CD14-positive monocyte (primary cell): ENCODE measurements at regions not wholly inside any gene's neighbourhood (a gene's known extent, or its start where the extent isn't known, plus 50 kb on each side); places are given as distances from the start of the nearest gene placed in this dataset.

Experiments used
- DNase-seq, 3 donors: peaks; one replicate each; pipeline ENCODE4 v3.0.0-alpha.2; 2011 to 2022
- H2AFZ ChIP-seq: 2 replicates; pipeline ENCODE4 v1.6.0; 2012; ENCODE audit warnings: mild to moderate bottlenecking, low read depth, low read length, inconsistent platforms; ENCODE audit not compliant: insufficient read depth, poor library complexity, severe bottlenecking
- H3K27ac ChIP-seq, 2 donors: 1 replicate in 1 of 2; 2 replicates in 1 of 2; pipeline ENCODE4 v1.5.1; 2012 to 2013; ENCODE audit warnings: low read length in 2 of 2, control low read depth in 1 of 2, inconsistent platforms in 1 of 2, low read depth in 1 of 2, mild to moderate bottlenecking in 1 of 2
- H3K27me3 ChIP-seq, 2 donors: one replicate each; pipeline versions ENCODE4 v1.6.0 to v1.6.1; 2011 to 2013; ENCODE audit warnings: low read length in 2 of 2; ENCODE audit not compliant: control insufficient read depth in 2 of 2, insufficient read depth in 2 of 2
- H3K36me3 ChIP-seq, 2 donors: replicated peaks in 1 of 2; 1 replicate in 1 of 2; 2 replicates in 1 of 2; pipeline versions ENCODE4 v1.5.1 to v1.6.1; 2012 to 2013; ENCODE audit warnings: low read length in 2 of 2, control low read depth in 1 of 2, inconsistent platforms in 1 of 2, mild to moderate bottlenecking in 1 of 2; ENCODE audit not compliant: insufficient read depth in 2 of 2, control insufficient read depth in 1 of 2
- H3K4me1 ChIP-seq, 2 donors: 1 replicate in 1 of 2; 2 replicates in 1 of 2; pipeline versions ENCODE4 v1.5.1 to v1.6.1; 2012 to 2013; ENCODE audit warnings: low read length in 2 of 2, control low read depth in 1 of 2, inconsistent platforms in 1 of 2, mild to moderate bottlenecking in 1 of 2, moderate library complexity in 1 of 2; ENCODE audit not compliant: insufficient read depth in 2 of 2, control insufficient read depth in 1 of 2
- H3K4me2 ChIP-seq: replicated peaks from 2 replicates; pipeline ENCODE3; 2012; ENCODE audit warnings: low read length, moderate library complexity, mild to moderate bottlenecking; ENCODE audit not compliant: poor library complexity, severe bottlenecking; ENCODE audit errors: extremely low read depth
- H3K4me3 ChIP-seq, 3 experiments: fragments of 200-600 bp in 1 of 3; sonication (generic) in 1 of 3; replicated peaks in 1 of 3; 1 replicate in 2 of 3; 2 replicates in 1 of 3; pipeline ENCODE4 v1.5.1; 2011 to 2013; ENCODE audit warnings: low read length in 3 of 3, mild to moderate bottlenecking in 3 of 3, control low read depth in 2 of 3, low read depth in 2 of 3, inconsistent platforms in 1 of 3, moderate library complexity in 1 of 3
- H3K79me2 ChIP-seq: 2 replicates; pipeline ENCODE4 v1.6.0; 2012; ENCODE audit warnings: mild to moderate bottlenecking, control low read depth, inconsistent platforms, low read length, moderate library complexity; ENCODE audit not compliant: insufficient read depth
- H3K9ac ChIP-seq: 2 replicates; pipeline ENCODE4 v1.6.0; 2017; ENCODE audit warnings: low read length, mild to moderate bottlenecking; ENCODE audit not compliant: insufficient read depth, poor library complexity, severe bottlenecking
- H3K9me3 ChIP-seq, 2 donors: replicated peaks in 1 of 2; 1 replicate in 1 of 2; 2 replicates in 1 of 2; pipeline versions ENCODE4 v1.5.1 to v1.6.1; 2012 to 2013; ENCODE audit warnings: low read length in 2 of 2, control low read depth in 1 of 2; ENCODE audit not compliant: control insufficient read depth in 1 of 2, insufficient read depth in 1 of 2
- H4K20me1 ChIP-seq: 2 replicates; pipeline ENCODE4 v1.6.0; 2012; ENCODE audit warnings: mild to moderate bottlenecking, low read length, control low read depth, moderate library complexity; ENCODE audit not compliant: insufficient read depth
- H3K27ac Mint-ChIP-seq, 7 donors: one replicate each; pipeline ENCODE4 v1.8.0; 2020; ENCODE audit warnings: mild to moderate bottlenecking in 7 of 7, mixed read lengths in 7 of 7, moderate library complexity in 6 of 7, inconsistent platforms in 2 of 7
- H3K27me3 Mint-ChIP-seq, 3 donors: one replicate each; pipeline ENCODE4 v1.8.0; 2021 to 2022; ENCODE audit warnings: low read depth in 3 of 3, mild to moderate bottlenecking in 3 of 3, mixed read lengths in 3 of 3, moderate library complexity in 3 of 3, inconsistent platforms in 1 of 3
- H3K36me3 Mint-ChIP-seq, 2 donors: one replicate each; pipeline ENCODE4 v1.8.0; 2020; ENCODE audit warnings: mixed read lengths in 2 of 2, inconsistent platforms in 1 of 2, mild to moderate bottlenecking in 1 of 2
- H3K4me1 Mint-ChIP-seq: one replicate; pipeline ENCODE4 v1.8.0; 2020; ENCODE audit warnings: mild to moderate bottlenecking, mixed read lengths
- H3K4me3 Mint-ChIP-seq, 2 donors: one replicate each; pipeline ENCODE4 v1.8.0; 2020; ENCODE audit warnings: mild to moderate bottlenecking in 2 of 2, mixed read lengths in 2 of 2, moderate library complexity in 1 of 2
- H3K9me3 Mint-ChIP-seq, 7 donors: one replicate each; pipeline ENCODE4 v1.8.0; 2020 to 2022; ENCODE audit warnings: mixed read lengths in 7 of 7, mild to moderate bottlenecking in 6 of 7, moderate library complexity in 6 of 7, inconsistent platforms in 2 of 7
- CTCF ChIP-seq: fragments of 200-600 bp; IDR thresholded peaks from one replicate; pipeline ENCODE4 v1.8.0; 2022; ENCODE audit warnings: antibody characterized with exemption, mild to moderate bottlenecking
- WGBS: methylation state at CpG from one replicate; pipeline ENCODE4 v1.1.5; 2013; ENCODE audit warnings: missing lambda C conversion rate; ENCODE audit not compliant: insufficient coverage; 5-methylcytosine and 5-hydroxymethylcytosine counted together
- intact Hi-C, 2 donors: fragments of 100-400 bp; cut with micrococcal nuclease; formaldehyde crosslinking; loops; one replicate each; pipeline versions ENCODE4 v1.15.0 to v1.15.1; 2023

DNA sequence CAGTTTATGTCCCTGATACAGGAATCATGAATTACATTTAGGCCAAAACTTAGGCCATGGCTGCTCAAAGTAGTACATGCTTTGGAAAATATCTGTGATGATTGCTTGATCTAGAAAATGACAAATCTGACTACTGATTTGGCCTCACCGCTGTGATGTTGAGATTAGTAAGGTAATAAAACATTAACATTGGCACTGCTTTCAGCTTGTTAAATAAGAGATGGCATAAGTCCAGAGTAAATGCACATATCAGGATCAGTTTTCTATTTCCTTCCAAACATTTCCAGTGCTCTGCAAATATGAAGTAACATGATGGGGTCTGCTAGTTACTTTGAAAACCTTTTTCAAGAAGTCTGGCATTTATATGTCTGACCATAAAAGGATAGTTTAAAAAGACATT lies 687.3 kb upstream of the ACTRT1 start:
- intact Hi-C loops: no loop called here
- Histone ChIP-seq H3K27me3 (no peaks in the 10 kb centered on the region), H3K4me2 (no peak overlapping the region), H3K4me3 (no peak overlapping the region), H2AFZ (no peak overlapping the region), H3K9me3 (no peaks in the 10 kb centered on the region), H3K27ac (no peak overlapping the region), H3K36me3 (no peaks in the 10 kb centered on the region), H3K4me1 (no peaks in the 10 kb centered on the region), H4K20me1 (no peaks in the 10 kb centered on the region), H3K9ac (no peak overlapping the region), H3K79me2 (no peaks in the 10 kb centered on the region)
- H3K4me1 Mint-ChIP-seq: no peaks in the 10 kb centered on the region
- TF ChIP-seq CTCF: no peak
- H3K27ac Mint-ChIP-seq: no peak overlapping the region
- H3K27me3 Mint-ChIP-seq: no peaks in the 10 kb centered on the region
- WGBS: no CpG with 5 or more reads among the region's 1 CpG
- DNase-seq: no peak
- no peak overlapping the region for H3K4me3 Mint-ChIP-seq
- H3K36me3 Mint-ChIP-seq: no peaks in the 10 kb centered on the region
- H3K9me3 Mint-ChIP-seq: peaks cover 0 to 6% (median 0%) of the 10 kb centered on the region in 7 donors

GRCh38 chrX:128728943-128729342 lies 676.7 kb upstream of the ACTRT1 start:
- Mint-ChIP-seq H3K4me3 (no peak overlapping the region), H3K4me1 (no peaks in the 10 kb centered on the region), H3K9me3 (peaks cover 0 to 4% (median 3%) of the 10 kb centered on the region in 7 donors), H3K36me3 (no peaks in the 10 kb centered on the region), H3K27ac (no peak overlapping the region), H3K27me3 (peaks cover 0 to 1% (median 0%) of the 10 kb centered on the region in 3 donors)
- Histone ChIP-seq H3K9ac (no peak overlapping the region), H3K4me1 (no peaks in the 10 kb centered on the region), H4K20me1 (no peaks in the 10 kb centered on the region), H3K4me3 (no peak overlapping the region), H3K4me2 (no peak overlapping the region), H3K27ac (no peak overlapping the region), H3K9me3 (no peaks in the 10 kb centered on the region), H3K27me3 (no peaks in the 10 kb centered on the region), H3K79me2 (no peaks in the 10 kb centered on the region), H3K36me3 (no peaks in the 10 kb centered on the region), H2AFZ (no peak overlapping the region)
- intact Hi-C loops: no loop called here
- no peak for DNase-seq
- no peak for TF ChIP-seq CTCF
- no CpG with 5 or more reads among the region's 1 CpG for WGBS
